ENCODE measurements at regions not wholly inside any gene's neighbourhood (a gene's known extent, or its start where the extent isn't known, plus 50 kb on each side); places are given as distances from the start of the nearest gene placed in this dataset.

GRCh38 chr4:59126159-59126558 is 2016.0 kb upstream of the IGFBP7 start:
- TF ChIP-seq TAF1 (IDR thresholded peaks at IDR 0.05; ENCODE audit: low read depth): no peak
- TF ChIP-seq, protein P1, sequence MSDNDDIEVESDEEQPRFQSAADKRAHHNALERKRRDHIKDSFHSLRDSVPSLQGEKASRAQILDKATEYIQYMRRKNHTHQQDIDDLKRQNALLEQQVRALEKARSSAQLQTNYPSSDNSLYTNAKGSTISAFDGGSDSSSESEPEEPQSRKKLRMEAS (IDR thresholded peaks at IDR 0.05): no peak
- TF ChIP-seq TEAD4 (IDR thresholded peaks at IDR 0.05): no peak
- no peak for TF ChIP-seq CREB1 (IDR thresholded peaks at IDR 0.05; ENCODE audit: low read depth)
- TF ChIP-seq EP300 (IDR thresholded peaks at IDR 0.05; ENCODE audit: borderline replicate concordance): no peak

Data from Ishikawa (cell line).